NCI-H1092 treated with DMSO at 0.1 percent for 48 hours (cell line): ENCODE measurements at regions not wholly inside any gene's neighbourhood (a gene's known extent, or its start where the extent isn't known, plus 50 kb on each side); places are given as distances from the start of the nearest gene placed in this dataset.
A peak's percentile ranks its signal among the peaks of the same experiment; 100 is the strongest.
"Not testable (repeated sequence)": the region's sequence is repeated elsewhere in the genome, so short reads cannot be mapped to it uniquely, and the experiment has no call there.

Source experiments
- DNase-seq: peaks from one replicate; lab custom pipeline; 2025; lab: John Stamatoyannopoulos, UW

- peak; percentile 4 for DNase-seq
Measured at GRCh38 chr13:100811928-100812327, 137.3 kb upstream of the TMTC4 start.

DNA sequence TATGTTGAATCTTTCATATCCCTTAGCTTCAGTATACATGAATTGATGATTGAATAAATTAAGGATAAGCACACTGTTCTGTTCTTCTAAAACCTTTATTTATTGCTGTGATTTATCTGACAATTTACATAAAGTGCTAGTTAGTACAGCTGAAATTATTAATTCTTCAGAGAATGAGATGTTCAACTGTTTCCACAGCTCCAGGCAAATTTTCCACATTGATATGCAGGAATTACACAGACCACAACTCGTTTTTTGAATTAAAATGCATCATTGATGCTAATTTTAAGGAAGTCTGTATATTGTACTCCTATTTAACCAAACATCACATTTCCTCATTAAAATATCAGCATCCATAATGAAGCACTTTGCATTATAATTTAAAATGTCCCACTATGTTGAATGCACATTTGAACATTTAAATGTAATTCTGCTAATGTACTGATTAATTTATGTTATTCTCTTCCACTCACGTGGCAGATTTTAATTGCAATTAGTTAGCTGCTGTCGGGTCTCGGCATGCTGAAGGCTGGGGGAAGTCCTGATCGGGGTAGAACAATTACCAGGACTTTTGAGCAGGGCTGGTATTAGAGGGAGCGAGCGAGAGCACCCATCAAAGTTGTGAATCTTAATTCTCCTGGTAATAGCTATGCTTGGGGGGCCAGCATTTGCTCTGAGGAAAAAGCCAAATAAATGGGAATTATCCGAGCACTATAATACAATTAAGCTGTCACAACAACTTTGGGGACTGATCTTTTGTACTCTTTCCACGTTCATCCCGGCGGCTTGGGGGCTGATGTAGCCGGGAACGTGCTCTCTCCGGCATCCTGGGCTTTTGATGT is 136.7 kb upstream of the TMTC4 start:
- no peak for DNase-seq

GRCh38 chr13:100810481-100810880 is 135.9 kb upstream of the TMTC4 start:
- no peak for DNase-seq

GRCh38 chr13:100809856-100810255 is 135.3 kb upstream of the TMTC4 start:
- DNase-seq = peak; percentile 10

- no peak for DNase-seq
Measured at GRCh38 chr13:100809129-100809390, 134.5 kb upstream of the TMTC4 start.

DNA sequence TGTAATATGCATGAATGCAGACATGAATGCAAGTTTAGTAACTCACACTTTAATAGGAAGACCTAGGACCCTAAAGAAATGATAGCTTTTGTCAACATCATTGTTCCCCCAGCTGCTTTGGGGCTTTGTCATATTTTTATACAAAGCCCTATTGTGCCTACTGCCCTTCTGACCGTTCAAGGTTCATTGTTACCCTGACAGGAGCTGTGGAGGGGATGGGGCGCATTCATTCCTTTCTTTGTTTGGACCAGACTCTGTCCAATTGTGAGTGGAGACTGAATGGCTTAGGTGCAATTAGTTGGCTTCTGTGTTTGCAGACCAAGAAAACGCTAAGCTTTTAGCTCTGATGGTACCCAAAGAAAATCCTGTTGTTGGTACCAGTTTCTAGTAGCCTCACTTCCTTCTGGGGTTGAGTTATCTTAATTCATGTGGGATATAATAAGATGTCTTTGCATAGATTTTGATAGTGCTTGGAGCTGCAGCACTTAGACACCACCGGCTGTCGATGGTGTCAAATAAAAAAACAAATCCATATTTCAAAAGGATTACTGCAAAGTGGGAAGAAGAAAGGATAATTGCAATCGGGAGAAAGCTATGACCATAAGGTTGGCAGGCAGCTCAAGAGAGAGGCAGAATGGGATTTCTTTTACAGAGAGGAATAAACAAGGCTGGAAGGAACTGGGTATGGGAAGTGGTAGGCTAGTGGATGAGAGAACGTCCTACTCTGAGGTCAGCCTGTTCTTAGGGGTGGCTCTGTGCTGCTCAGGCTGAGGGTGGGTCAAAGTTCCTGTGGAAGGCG is 133.9 kb upstream of the TMTC4 start:
- no peak for DNase-seq

- no peak for DNase-seq
Measured at GRCh38 chr13:100803091-100803490, 128.5 kb upstream of the TMTC4 start.

DNA sequence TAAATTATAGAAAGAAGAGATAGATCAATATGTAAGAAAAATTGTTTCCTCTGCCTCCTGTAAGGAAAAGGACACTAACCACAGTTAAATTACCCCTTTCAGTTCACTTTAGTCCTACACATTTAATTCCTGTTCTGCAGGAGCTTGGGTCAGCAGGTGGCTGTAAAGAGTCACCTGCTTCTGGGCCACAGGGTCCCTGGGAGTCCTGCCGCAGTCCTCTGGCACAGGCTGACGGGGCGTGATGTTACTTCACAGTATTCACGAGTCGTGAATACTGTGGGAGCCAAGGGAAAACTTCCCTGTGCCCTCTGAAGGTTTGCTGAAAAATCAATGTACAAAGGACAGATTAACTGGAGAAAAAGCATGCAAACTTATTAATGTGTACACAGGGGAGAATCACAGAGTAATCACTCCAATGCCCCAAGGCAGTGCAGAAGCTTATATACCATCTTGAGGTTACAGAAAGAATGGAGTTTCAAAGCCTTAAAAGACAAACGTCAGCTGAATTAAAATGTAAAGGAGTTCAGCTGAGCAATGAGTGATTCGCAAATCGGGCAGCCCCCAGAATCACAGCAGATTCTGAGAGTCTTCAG is 125.8 kb upstream of the TMTC4 start:
- DNase-seq = no peak

DNA sequence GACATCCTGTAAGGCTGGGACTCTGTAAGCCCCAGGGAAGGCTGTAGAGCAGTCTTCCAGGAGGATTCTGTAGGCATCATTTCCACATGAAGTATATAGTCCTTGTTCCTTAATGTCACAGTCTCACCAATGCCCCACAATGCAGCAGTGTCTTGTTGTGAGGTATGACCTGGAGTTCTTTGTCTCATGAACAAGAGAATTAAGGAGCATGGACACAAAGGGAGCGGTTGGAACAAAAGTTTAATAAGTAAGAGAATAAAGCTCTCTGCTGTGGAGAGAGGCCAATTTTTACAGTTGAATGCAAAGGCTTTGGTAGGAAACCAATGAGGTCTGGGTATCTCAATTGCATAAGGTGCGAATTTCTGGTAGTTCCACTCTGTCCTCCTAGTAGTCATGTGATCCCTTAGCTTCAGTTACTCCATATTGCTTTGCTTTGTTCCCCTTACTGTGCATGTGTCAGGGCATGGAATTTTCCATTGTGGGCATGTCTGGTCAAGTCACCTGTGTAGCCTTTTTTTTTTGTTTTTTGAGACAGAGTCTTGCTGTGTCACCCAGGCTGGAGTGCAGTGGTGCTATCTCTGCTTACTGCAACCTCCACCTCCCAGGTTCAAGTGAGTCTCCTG is 124.3 kb upstream of the TMTC4 start:
- no peak for DNase-seq

- no peak for DNase-seq
Measured at GRCh38 chr13:100797921-100798320, 123.3 kb upstream of the TMTC4 start.

DNA sequence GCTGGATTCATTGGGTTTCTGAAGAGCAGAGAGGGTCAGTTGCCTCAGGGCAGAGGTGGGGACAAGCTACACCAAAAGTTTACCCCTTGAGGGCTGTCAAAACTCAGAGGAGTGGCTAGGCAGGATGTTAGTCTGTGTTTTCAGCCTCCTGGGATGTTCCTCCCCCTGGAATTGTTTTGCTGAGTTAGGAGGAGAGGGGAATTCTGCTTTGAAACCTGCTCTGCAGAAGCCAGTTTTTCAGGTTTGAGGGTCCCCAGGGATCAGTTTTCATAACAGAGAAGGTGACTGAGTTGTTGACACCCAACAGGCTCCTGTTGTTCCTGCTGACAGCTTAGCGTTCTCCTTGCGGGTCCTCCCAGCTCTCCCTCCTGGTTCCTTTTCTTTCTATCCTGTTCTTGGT is 121.9 kb upstream of the TMTC4 start:
- no peak for DNase-seq

DNA sequence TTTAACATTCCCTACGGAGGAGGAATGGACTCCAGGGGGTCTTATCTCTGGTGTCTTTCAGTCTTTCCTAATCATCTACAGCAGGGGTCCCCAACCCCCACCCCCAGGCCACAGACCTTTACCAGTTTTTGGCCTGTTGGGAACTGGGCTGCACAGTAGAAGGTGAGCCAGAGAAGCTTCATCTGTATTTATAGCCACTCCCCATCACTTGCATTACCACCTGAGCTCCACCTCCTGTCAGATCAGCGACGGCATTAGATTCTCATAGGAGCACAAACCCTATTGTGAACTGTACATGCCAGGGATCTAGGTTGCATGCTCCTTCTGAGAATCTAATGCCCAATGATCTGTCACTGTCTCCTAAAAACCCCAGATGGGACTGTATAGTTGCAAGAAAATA is 120.0 kb upstream of the TMTC4 start:
- DNase-seq = no peak

- no peak for DNase-seq
Measured at GRCh38 chr13:100790405-100790804, 115.8 kb upstream of the TMTC4 start.

GRCh38 chr13:100789968-100790367 is 115.4 kb upstream of the TMTC4 start:
- DNase-seq = peak; percentile 86

- peak; percentile 96 for DNase-seq
Measured at GRCh38 chr13:100789481-100789880, 114.9 kb upstream of the TMTC4 start.

GRCh38 chr13:100789025-100789424 is 114.4 kb upstream of the TMTC4 start:
- DNase-seq = no peak

DNA sequence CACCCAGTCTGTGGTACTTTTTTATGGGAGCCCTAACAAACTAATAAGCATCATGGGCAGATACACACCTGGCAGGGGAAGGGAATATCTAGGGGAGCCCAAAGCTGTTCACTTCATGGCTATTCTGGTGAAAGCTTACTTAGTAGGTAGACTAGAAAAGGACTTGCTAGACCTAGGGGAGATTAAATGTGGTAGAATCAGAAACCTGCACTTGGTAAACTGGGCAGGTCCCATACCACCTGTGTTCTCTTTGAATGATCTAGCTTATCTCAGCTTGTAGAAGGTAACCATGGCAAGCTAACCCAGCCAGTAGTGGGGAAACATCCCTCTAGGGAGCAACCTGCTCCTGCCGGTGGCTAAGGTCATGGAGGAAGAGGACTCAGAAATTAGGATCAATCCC is 113.9 kb upstream of the TMTC4 start:
- no peak for DNase-seq

DNA sequence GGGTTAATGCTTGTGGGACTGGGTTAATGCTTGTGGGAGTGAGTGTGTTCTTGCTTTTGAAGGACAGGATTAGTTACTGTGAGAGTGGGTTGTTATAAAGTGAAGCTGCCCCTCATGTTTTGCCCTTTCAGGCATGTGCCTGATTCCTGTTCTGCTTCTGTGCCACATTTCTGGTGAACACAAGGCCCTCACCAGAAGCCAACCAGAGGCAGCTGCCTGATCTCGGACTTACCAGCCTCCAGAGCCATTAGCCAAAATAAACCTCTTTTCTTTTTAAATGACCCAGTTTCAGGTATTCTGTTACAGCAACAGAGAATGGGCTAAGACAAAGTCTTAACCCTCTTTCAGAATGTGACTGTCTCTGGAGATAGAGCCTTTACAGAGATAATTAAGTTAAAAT is 113.3 kb upstream of the TMTC4 start:
- no peak for DNase-seq

- not testable (repeated sequence) for DNase-seq
Measured at GRCh38 chr13:100776686-100777085, 102.1 kb upstream of the TMTC4 start.

GRCh38 chr13:100773923-100774663 is 99.5 kb upstream of the TMTC4 start:
- DNase-seq = no peak

GRCh38 chr13:100773429-100773828 is 98.8 kb upstream of the TMTC4 start:
- DNase-seq = no peak

GRCh38 chr13:100767192-100767591 is 92.6 kb upstream of the TMTC4 start:
- no peak for DNase-seq
